Activated CD4-positive, alpha-beta T cell treated with anti-CD3 and anti-CD28 coated beads, Interleukin-2, Interleukin-4, amounts not matched to agents 100 ng/mL and 50 ng/mL, durations not matched to agents 16 hours and 8 hours (primary cell): ENCODE measurements at regions not wholly inside any gene's neighbourhood (a gene's known extent, or its start where the extent isn't known, plus 50 kb on each side); places are given as distances from the start of the nearest gene placed in this dataset.
"Not testable (repeated sequence)": the region's sequence is repeated elsewhere in the genome, so short reads cannot be mapped to it uniquely, and the experiment has no call there.

Source experiments
- DNase-seq: peaks from one replicate; pipeline ENCODE4 v3.0.0-alpha.2; 2020; ENCODE audit warnings: low spot score

DNA sequence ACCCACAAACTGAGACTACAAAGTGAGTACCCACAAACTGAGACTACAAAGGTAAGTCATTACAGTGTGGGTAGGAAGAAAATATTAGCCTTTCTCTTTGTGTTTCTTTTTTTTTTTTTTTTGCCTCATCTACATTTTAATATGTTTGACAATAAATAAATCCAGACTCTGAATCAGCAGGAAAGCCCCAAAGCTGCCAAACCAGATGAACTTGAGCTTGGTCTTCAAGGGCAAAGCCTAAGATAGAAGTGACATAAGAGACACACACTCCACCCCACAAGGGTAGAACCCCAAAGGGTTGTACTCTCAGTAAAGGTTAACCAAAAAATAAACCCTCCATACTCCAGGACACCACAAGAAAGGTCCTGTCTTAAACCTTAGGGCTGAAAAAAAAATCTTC is 326.8 kb upstream of the ARID1B start:
- no peak for DNase-seq

DNA sequence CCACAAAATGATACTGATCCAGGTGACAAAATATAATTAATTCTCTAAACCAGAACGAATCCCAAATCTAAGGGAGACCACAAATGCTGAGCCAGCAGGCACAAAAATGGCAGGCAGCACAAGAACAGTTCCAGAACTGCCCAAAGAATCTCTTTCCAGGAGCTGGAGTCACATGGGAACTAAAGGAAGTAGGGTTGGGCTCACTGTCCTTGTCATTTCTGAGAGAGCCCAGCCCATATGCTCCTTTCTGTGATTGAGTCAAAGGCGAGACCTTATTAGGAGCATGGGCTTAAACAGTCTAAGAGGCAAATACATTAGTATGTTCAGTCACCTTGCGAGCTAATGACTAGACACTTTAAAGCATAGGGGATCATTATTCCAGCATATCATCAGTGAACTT is 327.6 kb upstream of the ARID1B start:
- no peak for DNase-seq

DNA sequence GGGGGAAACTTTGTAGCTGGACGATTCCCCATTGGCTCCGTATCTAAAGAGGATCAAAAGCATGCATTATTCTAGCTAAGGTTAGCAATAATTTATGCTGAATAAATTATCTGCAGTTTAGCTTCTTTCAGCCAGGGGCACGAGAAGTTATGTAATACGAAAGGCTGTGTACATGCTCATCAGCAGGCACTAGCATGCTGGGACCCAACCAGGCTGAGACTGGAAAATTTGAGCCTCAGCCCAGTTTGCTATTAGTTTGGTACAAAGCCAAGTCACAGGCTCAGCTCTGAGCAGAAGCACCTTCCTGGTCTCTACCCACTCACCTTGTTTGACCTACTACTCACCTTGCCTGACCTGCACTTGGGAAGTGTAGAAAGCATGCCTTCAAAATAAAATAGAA is 328.1 kb upstream of the ARID1B start:
- DNase-seq = no peak

DNA sequence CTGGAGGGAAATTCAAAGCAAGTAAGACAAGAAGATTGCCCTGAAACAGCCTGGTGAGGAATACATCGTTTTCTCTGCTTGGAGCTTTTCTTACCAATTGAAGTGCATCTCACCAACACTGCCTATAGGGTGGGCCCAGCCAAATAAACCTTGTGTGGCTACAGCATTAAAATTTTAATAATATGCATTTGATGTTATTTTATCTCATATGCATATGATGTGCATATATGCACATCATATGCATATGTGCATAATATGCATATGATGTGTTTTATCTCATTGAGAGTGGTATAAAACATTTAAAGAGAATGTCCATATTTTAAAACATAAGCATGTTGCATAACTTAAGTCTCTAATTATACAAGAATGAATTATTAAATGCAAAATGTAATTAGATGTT is 328.6 kb upstream of the ARID1B start:
- DNase-seq = no peak

GRCh38 chr6:156440688-156441087 is 336.5 kb upstream of the ARID1B start:
- no peak for DNase-seq

DNA sequence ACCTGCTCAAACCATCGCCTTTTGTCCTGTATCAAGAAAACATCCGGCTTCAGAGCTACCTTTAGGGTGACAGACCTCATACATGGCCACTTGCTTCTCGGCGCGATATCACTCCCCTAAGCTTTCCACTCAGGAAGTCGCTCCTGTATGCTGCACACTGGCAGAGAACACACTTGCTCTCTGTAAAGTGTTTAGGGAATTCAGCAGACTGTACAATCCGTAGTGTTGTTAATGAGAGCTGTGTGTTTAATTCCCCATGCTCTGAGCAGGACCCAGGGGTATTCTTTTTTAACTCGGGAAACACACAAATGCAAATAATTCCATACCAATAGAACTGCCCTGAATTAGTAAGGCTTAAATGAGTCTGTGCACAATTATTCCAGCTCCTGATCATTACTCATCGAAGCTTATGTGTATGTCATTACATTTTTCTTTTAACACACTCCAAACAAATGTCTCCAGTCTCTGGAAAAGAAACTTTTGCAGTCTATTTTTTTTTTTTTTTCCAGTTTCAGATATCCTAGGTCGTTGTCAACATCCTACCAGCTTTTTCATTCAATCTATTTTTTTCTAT is 338.7 kb upstream of the ARID1B start:
- no peak for DNase-seq

DNA sequence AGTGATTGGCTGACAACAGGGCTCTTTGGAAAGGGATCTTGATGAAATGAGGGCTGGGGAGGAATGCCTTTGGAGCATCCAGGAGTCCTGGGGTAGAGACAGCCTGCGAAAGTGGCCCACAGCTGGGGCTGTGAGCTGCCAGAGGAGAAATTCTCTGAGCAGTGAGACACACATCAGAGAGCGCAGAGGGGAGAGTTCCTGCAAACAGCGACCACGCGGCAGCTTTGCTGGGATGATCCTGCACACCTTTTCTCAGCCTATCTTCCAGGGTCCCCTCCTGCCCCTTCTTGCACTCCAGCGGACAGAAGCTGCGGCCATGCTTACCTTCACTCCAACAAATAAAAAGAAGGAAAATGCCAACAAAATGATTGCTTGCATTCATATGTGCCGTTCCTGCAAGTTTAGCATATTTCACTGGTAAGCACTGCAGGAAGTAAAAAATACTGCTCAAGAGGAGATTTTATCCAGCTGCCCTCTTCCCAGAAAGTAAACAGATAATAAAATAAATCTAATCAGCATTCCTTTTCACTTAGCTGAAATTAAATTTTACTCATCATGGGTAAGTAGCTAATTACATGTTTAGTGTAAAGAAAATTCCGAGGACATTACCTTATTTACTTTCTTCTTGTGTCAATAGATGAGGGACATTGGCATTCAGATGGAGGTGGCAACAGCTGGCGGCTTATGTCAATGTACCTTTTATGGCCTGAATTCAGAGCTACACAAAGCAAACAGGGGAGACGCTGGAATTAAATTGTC is 339.9 kb upstream of the ARID1B start:
- DNase-seq = no peak

DNA sequence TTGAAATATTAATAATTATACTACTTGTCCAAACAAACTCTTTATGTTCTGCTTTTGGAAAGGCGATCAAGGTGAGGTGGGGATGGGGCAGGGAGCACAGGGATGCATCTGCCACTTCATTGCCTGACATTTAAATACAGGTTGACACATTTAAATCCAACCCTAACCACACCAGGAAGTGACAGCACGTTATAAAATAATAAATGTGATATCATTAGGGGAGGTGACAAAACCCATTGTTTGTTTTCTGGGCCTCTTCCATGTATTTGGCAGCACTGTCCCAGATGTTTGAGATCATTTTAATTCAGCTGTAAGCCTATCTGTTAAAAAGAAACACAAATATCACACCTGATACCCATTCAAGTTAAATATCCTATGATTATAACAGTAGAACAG is 342.4 kb upstream of the ARID1B start:
- no peak for DNase-seq

- DNase-seq = no peak
Observed at GRCh38 chr6:156434049-156434794, 343.0 kb upstream of the ARID1B start.

- no peak for DNase-seq
Observed at GRCh38 chr6:156432543-156432942, 344.6 kb upstream of the ARID1B start.

DNA sequence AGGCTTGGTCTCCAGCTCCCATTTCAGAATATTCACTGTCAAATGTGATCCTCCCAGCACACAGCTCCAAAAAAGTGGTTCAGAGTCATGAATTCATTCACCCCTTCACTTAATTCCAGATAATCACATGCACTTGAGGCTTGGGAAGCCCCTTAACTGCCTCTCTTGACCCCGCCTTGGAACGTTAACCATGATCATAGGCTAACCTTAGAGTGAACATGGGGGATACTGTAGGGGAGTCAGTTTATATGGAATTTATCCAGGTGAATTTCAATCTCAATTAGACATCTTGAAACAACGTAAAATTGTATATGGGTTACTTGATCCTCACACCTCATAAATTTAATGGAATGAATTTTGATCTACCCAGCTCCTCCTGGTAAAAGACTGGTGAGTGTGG is 346.8 kb upstream of the ARID1B start:
- no peak for DNase-seq

DNA sequence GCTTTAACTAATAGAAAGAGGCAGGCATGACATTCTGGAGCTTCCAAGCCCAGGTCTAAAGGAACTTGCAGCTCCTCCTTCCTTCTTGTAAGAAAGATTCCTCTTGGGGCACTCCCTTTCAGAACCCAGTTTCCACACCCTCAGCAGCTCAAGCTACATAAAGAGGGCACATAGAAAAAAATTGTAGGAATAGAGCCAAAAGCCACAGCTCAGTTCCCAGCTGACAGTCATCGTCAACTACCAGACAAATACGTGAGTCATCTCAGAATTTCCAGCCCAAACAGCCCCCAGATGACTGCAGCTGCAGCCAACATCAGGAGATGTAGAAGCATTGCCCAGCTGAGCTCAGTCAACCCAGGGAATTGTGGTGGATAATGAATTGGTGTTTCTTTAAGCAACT is 349.8 kb upstream of the ARID1B start:
- no peak for DNase-seq

- DNase-seq = no peak
Observed at GRCh38 chr6:156425359-156426020, 351.7 kb upstream of the ARID1B start.

- DNase-seq = peak; percentile 46
Observed at GRCh38 chr6:156423829-156424228, 353.3 kb upstream of the ARID1B start.

DNA sequence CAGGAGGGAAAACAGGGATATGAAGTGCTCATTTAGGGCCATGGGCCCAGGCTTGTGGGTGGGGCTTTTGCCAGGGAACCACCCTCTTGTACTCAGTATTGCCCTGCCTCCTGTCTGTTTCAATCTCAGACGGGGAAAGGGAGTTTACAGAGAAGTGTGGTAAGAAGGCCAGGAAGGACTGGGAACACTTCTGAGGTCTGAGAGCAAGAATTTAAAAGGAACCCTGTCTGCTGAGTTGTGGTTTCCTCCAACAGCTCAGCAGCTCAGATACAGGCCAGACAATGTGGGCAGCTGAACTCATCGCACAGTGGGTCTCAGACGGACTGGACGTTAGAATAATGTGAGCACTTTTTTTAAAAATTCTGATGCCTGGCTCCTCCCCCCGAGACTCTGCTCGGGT is 354.1 kb upstream of the ARID1B start:
- no peak for DNase-seq

DNA sequence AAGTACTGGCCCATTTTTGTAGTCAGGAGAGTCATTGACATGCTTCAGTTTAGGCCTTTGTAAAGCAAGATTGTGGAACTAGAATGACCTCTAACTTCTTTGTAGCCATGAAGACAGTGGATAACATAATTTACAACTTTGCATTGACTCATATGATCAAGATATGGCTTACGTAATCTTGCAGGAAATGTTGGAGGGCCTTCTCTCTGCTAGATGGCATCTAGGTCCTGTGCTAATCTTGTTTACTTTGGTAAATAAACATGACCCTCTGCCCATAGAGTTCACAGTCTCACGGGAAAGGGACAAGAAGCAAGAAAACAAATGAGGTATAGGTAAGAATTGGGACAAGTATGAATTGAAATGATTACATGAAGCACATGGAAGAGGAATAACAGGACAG is 355.2 kb upstream of the ARID1B start:
- no peak for DNase-seq

- DNase-seq = not testable (repeated sequence)
Observed at GRCh38 chr6:156421301-156421700, 355.9 kb upstream of the ARID1B start.

DNA sequence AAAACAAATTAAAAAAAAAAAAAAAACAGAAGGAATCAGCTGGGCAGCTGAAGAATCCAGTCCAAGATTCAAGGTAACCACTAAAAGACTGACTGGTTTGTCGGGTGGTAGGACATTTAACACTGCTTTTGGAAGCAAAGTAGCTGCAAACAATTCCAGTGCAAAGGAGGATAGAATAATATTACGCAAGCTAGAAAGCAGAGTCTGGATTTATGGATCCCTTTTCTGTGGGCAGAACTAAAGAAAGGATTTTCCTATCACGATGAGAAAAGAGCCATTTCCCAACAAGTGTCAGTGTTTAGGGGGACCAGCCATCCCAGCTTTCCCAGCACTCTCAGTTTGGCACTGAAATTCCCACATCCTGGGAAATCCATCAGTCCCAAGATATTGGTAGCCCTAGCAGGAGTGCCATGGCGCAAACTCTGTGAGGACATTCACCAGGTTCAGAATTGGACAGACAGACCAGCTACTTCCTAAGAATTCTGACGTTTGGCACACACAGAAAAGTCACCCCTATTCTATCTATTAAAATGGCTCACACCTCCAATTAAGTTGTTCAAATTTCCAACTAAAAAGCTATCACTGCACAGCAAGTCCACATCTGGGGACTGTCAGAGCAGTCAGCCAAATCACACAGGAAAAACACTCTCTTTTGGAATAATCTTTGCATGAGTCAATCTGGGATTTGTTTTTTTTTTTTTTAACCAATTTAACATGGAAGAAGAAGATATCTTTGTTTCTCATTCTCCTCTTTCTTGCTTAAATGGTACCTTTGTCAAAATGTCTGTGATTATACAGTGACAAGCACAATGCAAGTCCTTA is 356.8 kb upstream of the ARID1B start:
- DNase-seq = no peak

- DNase-seq = no peak
Observed at GRCh38 chr6:156419594-156419993, 357.6 kb upstream of the ARID1B start.

- DNase-seq = no peak
Observed at GRCh38 chr6:156418253-156418652, 358.9 kb upstream of the ARID1B start.

DNA sequence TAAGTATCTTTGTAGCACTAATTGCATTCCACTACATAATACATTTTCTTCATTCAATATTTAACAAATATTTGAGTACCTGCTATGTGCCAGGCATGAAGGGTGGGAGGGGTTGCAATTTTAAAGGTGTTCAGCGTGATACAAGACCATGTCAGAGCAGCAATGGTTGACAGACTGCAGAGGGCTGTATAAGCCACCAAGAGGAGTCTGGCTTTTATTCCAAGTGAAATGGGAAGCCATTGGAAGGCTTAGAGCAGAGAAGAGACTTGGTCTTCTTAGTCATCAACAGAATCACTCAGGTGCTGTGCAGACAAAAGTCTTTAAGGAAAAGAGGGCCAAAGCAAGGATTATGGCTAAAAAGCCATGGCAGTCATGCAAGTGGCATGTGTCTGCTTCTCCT is 360.8 kb upstream of the ARID1B start:
- DNase-seq = no peak

GRCh38 chr6:156413154-156413553 is 364.0 kb upstream of the ARID1B start:
- no peak for DNase-seq
